ENCODE measurements at regions not wholly inside any gene's neighbourhood (a gene's known extent, or its start where the extent isn't known, plus 50 kb on each side); places are given as distances from the start of the nearest gene placed in this dataset.

DNA sequence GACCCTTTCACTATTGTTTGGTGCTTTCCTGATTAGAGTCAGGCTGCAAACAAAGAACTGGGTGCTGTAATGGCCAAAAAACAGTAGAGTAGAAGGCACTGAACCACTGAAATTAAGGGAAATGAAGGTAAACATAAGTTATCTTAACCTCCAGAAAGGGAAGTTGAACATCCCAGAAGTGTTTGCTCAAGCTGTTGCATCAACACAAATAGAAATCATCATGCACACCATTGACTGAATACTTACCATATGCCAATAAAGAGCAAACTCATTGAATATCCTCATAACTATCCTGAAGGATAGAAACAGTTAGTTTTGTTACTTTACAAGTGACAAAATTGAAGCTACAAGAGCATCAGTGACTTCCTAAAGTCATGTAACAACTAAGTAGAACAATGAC, 477.4 kb upstream of the CHST9 start:
- TF ChIP-seq, protein P1, sequence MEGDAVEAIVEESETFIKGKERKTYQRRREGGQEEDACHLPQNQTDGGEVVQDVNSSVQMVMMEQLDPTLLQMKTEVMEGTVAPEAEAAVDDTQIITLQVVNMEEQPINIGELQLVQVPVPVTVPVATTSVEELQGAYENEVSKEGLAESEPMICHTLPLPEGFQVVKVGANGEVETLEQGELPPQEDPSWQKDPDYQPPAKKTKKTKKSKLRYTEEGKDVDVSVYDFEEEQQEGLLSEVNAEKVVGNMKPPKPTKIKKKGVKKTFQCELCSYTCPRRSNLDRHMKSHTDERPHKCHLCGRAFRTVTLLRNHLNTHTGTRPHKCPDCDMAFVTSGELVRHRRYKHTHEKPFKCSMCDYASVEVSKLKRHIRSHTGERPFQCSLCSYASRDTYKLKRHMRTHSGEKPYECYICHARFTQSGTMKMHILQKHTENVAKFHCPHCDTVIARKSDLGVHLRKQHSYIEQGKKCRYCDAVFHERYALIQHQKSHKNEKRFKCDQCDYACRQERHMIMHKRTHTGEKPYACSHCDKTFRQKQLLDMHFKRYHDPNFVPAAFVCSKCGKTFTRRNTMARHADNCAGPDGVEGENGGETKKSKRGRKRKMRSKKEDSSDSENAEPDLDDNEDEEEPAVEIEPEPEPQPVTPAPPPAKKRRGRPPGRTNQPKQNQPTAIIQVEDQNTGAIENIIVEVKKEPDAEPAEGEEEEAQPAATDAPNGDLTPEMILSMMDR (IDR thresholded peaks at IDR 0.05; ENCODE audit: low read depth, low read length) = no peak
- H3K27ac ChIP-seq = no peak overlapping the region

DNA sequence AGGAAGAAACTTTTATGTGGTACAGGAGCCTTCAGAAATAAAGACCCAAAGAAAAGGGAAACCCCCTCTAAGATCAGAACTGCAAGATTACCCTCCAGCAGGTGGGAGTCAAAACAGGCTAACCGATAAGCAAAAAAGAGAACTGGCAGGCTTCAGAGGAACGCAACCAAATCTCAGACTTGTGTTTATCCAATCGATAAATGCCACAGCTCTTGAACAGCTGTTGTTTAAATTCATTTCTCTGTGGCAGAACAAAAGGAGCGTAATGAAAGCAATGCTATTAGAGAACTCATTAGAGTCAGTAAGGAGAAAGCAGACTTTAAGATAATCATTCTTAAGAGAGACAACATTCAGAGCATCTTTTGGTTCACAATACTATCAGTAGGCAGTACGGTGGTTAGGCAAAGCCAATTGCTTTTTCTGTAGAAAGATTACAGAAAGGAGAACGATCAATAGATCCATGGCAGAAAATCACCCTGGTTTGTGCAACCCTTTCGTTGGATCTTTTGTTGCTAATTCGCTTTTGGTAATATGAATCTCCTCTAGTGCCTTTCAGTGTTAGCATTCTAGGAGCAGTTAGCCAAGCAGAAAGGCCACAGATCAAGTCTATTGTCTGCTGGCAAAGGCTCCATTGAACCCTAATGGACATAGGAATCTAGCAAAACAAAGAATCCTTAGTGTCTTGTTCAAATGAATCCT, 476.4 kb upstream of the CHST9 start:
- no peaks in the 10 kb centered on the region for H3K9me3 ChIP-seq (ENCODE audit: severe bottlenecking)
- H3K36me3 ChIP-seq = no peaks in the 10 kb centered on the region
- DNase-seq = no peak
- H3K4me3 ChIP-seq (ENCODE audit: low read depth, low read length) = no peak overlapping the region
- TF ChIP-seq, protein P1 (IDR thresholded peaks at IDR 0.05; ENCODE audit: low read depth, low read length) = no peak
- no peak overlapping the region for H3K27ac ChIP-seq
- no peaks in the 10 kb centered on the region for H3K27me3 ChIP-seq (ENCODE audit: insufficient read depth, low read depth, severe bottlenecking)

More for the DNA sequence above, 477.4 kb upstream of the CHST9 start:
- H3K27me3 ChIP-seq (ENCODE audit: insufficient read depth, low read depth, severe bottlenecking) = no peaks in the 10 kb centered on the region
- no peaks in the 10 kb centered on the region for H3K9me3 ChIP-seq (ENCODE audit: severe bottlenecking)
- H3K4me3 ChIP-seq (ENCODE audit: low read depth, low read length) = no peak overlapping the region
- no peaks in the 10 kb centered on the region for H3K36me3 ChIP-seq
- no peak for DNase-seq

DNA sequence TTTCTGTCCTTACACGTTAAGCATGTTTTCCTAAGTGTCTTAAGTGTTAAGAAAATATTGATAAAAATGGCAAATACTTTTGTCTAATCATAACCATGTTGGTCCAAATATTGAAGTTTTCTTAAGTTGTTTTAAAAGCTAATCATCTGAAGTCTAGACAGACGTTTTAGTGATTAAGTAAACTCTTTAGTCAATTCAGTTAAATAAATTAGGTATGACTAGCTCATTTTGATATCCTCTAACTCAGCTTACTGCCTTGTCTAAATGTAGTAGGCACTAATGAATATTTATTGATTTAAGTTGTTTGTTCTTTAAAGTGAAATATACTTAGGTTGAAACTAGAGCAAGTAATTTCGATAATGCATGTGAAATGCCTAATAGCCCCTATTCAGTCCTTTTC, 471.8 kb upstream of the CHST9 start:
- DNase-seq = no peak
- Histone ChIP-seq H3K36me3 (no peaks in the 10 kb centered on the region), H3K27me3 (ENCODE audit: insufficient read depth, low read depth, severe bottlenecking) (no peaks in the 10 kb centered on the region), H3K27ac (no peak overlapping the region), H3K9me3 (ENCODE audit: severe bottlenecking) (no peaks in the 10 kb centered on the region), H3K4me3 (ENCODE audit: low read depth, low read length) (no peak overlapping the region)
- TF ChIP-seq, protein P1 (IDR thresholded peaks at IDR 0.05; ENCODE audit: low read depth, low read length) = no peak

DNA sequence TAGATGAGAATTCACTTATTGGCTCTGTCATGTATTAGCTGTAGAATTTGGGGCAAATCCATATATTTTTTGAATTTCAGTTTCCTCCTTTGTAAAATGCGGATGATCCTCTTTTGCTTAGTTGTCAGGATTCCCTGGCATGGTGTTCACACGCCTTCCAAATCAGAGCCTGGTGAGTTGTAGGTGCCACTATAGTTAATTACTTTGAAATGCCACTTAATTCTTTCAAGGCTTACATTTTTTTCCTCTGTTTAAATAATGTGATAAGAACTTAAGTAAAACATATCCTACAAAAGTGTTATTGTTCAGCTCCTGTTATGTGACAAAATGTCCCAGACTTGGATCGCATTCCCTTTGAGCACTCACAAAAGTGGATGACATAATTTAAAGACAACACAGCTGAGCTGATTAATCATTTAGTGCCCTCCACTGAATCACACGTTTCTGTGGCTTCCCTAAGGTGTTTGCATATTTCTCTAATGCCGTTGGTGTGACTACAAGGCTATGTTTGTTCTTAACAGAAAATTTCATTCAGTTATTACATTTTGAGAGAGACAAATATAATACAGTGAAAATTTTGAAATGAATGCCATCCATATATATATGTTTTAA, 471.2 kb upstream of the CHST9 start:
- DNase-seq = no peak
- Histone ChIP-seq H3K27me3 (ENCODE audit: insufficient read depth, low read depth, severe bottlenecking) (no peaks in the 10 kb centered on the region), H3K27ac (no peak overlapping the region), H3K36me3 (no peaks in the 10 kb centered on the region), H3K4me3 (ENCODE audit: low read depth, low read length) (no peak overlapping the region), H3K9me3 (ENCODE audit: severe bottlenecking) (no peaks in the 10 kb centered on the region)
- TF ChIP-seq, protein P1 (IDR thresholded peaks at IDR 0.05; ENCODE audit: low read depth, low read length) = no peak

DNA sequence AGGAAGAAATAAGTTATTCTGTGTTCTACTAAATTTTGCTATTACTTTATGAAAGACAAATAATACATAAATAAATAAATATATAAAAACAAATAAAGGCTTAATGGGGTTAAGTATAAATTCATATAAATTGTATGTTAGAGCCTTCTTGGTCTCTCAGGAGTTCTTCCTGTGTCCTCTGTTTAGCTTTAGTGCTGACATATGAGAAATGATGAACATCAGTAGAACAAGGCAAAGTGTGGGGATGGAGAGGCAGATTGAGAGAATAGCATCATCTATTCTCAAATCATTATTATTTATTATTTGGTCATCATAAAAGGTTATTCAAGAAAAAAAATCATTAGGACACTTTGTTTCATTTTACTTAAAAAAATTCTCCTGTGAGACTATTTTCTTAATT, 468.1 kb upstream of the CHST9 start:
- no peak overlapping the region for H3K4me3 ChIP-seq (ENCODE audit: low read depth, low read length)
- H3K27ac ChIP-seq = no peak overlapping the region
- H3K27me3 ChIP-seq (ENCODE audit: insufficient read depth, low read depth, severe bottlenecking) = no peaks in the 10 kb centered on the region
- TF ChIP-seq, protein P1 (IDR thresholded peaks at IDR 0.05; ENCODE audit: low read depth, low read length) = no peak
- no peaks in the 10 kb centered on the region for H3K36me3 ChIP-seq
- no peak for DNase-seq
- H3K9me3 ChIP-seq (ENCODE audit: severe bottlenecking) = no peaks in the 10 kb centered on the region

All from WERI-Rb-1 (cell line).